GM21447 (cell line): ENCODE measurements at regions not wholly inside any gene's neighbourhood (a gene's known extent, or its start where the extent isn't known, plus 50 kb on each side); places are given as distances from the start of the nearest gene placed in this dataset.

Source experiments
- ATAC-seq: cut with Tn5 transposase; IDR thresholded peaks from one replicate; pipeline ENCODE4 v1.9.1; 2021; ENCODE audit not compliant: unreplicated experiment

GRCh38 chrX:10078266-10078665, 78.5 kb upstream of the CLCN4 start:
- ATAC-seq, result no peak

DNA sequence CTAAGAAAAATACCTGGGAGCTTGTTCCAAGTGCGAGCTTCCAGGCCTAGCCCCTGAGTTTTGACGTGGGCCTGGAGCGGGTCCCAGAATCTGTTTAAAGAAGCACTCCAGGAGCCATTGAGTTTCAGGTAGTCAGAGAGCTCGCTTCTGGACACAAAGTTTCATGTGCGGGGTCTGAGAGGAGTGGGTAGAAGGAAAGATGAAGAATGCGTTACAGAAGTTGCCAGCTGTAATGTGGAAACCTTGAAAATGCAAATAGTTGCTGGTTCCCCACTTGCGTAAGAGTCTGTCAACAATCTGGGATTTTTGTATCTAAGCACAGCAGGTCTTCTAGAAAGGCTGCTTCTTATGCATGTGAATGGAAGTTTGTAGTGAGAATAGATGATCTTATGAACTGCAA, 77.5 kb upstream of the CLCN4 start:
- no peak for ATAC-seq

DNA sequence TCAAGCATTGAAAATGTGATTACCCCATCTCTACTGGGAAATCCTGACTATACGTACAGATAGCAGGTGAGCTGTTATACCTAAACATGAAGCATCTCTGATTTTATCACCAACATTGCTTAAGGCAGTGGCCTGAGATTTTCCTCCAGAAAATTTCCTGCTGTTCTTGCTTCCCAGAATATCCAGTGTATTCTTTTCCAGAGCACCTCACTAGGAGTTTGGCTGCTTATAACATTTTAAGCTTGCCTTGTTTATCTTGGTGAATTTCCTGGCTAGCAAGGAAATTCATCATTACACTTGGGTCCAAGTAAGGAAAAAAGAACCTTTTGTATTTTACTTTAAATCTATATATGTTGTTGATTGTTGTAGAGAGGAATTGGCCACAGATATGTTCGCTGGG, 73.0 kb upstream of the CLCN4 start:
- ATAC-seq, result no peak

DNA sequence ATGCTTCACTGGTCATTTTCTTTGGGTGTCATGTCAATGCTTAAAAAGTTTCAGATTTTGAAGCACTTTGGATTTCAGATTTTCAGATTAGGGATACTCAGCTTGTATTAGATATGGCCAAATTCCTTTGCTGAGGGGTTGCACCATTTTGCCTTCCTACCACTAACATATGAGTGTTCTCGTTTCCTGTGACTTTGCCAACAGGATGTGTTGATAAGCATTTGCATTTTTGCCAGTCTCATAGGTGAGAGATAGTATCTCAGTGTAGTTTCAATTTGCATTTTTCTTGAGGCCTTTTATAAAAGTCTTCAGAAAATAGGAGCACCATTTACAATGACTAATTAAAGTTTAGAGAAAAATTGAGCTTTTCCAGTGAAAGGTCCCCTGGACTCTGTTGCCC, 71.6 kb upstream of the CLCN4 start:
- no peak for ATAC-seq

GRCh38 chrX:10086676-10087075, 70.1 kb upstream of the CLCN4 start:
- ATAC-seq, result no peak

DNA sequence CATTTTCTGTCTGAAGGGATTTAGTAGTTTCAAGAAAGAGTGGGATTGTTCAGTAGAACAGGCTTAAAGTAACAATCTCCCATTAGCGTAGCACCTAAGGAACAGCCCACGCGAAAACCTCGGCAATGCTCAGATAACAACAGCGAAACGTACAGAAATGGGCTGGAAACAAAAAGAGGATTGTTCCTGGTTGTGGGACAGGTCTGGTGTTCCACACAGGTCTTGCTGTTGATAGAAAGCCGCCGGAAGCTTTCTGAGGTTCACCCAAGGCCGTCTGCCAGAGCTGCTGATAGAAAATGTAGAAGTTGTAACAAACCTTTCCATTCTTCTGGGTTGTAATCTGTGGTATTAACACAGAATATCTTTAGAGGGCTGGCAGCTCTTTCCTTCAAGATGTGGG, 69.4 kb upstream of the CLCN4 start:
- ATAC-seq, result no peak

DNA sequence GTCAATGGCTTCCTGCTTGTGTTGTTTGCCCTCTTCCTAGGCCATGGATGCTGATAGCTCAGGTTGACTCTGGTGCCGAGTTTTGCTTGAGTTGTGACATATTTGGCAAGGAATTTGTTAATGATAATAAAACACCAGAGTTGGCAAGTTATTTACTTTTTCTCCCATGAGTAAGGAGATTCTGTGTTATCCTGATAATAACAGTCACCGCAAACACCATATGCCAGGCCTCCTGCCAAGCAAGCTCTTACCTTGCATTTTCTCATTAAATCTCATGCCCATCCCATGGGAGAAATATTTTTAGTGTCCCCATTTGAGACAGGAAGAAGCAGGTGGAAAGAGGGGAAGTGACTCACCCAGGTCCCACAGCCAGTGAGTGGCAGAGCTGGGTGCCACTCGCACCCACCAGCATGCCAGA, 67.4 kb upstream of the CLCN4 start:
- ATAC-seq, result no peak

DNA sequence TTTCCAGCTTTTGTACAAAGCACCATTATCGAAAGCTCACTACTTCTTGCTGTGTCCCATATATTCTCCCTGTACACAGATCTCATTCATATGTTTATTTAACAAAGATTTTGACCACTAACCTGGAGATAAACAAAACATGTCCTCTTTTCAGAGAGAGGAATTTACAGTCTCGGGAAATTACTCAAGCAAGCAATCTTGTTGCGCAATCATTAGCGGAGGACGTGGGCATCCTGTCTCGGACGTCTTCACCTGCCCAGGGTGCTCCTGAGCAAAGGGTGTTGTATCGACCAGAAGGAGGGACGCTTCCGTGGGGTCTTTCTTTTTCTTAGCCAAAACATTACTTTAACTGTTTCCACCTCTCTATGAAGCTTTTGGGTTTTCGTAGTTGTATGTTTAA, 66.5 kb upstream of the CLCN4 start:
- ATAC-seq, result no peak

GRCh38 chrX:10095246-10095645, 61.5 kb upstream of the CLCN4 start:
- ATAC-seq, result no peak

GRCh38 chrX:10095698-10096432, 60.9 kb upstream of the CLCN4 start:
- ATAC-seq, result no peak

DNA sequence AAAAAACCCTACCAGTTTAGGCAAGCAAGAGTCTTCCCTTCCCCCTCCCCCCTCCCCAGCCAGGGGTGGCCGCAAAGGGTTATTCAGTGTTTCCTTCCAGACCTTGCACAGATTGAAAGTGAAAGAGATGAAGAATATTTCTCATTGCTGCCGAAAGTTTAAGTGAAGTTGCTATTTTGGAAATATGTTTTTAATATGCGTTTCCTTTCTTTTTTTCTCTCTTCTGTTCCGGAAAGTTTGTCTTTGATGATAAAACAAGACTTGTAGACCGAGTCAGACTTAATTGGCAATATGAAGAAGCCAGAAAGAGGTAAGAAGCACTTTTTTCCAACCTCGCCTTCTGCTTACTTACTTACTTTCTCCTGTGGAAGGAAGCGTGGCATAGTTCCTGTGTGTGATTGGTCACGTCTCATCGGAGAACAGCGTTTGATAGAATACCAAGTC, 58.5 kb upstream of the CLCN4 start:
- peak; percentile 91 for ATAC-seq

DNA sequence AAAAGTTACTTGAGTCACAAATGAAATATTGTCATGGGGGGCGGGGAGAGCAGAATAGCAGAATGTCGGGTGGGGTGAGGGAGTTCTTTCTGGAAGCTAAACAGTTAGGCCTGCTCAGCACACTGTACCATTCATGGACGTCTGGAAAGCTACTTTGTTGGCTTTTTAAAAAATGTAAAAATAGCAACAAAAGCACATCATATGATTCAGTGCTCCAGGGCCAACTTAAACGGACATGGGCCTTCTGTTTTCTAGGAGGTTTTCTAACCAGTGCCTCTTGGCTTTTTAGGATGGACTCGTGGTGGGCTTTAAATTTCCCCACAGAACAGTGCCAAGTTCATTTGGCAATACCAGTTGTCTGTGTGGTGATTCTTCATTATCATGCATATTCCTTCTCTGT, 57.4 kb upstream of the CLCN4 start:
- ATAC-seq, result no peak

DNA sequence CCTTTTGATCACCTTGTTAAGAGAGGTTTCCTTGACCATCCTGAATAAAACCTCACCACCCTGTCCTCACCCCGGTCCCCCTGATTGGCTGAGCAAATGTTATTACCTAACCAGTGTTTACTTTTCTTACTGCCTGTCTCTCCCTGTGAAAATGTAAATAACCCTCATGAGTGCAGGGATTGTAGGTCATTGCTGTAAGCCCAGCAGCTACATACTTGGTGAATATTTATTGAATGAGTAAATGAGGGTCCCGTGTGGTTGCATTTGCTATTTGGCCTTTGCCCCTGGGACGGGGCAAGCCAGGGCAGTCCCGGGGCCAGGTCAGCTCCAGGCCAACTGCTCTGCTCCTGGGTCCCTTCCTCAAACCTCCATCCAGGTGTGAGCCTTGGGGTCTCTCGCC, 55.5 kb upstream of the CLCN4 start:
- no peak for ATAC-seq

- no peak for ATAC-seq
These were observed 54.6 kb upstream of the CLCN4 start for GRCh38 chrX:10102046-10102704.

DNA sequence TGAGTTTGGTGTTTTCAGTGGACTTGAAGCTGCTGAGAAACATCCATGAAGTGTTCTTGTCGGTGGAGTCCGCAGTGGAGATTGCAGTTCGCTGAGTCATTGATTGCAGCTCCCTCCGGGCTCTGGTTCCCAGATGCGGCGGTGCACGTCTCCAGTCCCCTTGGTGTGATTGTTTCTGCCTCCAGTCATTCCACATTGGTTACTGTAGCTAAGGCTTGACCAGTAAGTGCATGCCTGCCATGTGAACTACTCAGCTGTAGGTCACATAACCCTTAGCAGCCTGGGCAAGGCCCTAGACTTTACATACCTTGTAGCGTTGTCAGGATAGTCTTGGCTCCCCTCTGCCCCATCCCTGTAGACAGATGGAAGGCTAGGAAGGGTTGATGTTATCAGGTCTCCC, 53.8 kb upstream of the CLCN4 start:
- no peak for ATAC-seq

DNA sequence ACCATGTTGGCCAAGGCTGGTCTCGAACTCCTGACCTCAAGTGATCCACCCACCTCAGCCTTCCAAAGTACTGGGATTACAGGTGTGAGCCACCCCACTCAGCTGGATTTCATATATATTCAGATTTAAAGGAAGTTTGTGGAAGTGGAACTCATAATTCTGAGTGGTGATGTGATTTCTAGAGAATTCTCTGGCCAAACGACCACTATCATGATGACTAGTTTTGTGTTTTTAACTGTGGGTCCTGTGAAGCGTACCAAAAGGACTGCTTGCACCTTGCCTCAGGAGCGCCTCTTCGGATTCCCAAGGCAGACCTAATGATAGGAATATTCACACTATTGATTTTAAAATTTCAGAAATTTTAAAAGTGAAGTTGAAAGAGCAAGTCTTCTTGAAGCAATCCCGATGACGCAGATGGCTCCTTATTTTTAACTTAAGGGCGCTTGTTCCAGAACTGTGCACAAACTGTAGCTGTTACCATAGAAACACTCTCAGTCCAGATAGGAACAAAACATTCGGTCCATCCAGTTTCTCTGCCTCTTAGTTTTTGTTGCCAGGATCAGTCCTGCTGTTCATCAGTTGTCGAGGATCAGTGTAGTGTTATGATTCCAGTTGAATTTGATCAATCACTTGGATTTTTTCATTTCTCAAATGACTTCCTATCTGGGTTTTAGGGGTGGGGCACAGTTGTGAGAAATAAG, 51.7 kb upstream of the CLCN4 start:
- no peak for ATAC-seq

- ATAC-seq, result peak; percentile 48
These were observed 50.0 kb upstream of the CLCN4 start for GRCh38 chrX:10106806-10107205.
